Umbilical cord (tissue), 1 donor: ENCODE measurements at regions not wholly inside any gene's neighbourhood (a gene's known extent, or its start where the extent isn't known, plus 50 kb on each side); places are given as distances from the start of the nearest gene placed in this dataset.
A peak's percentile ranks its signal among the peaks of the same experiment; 100 is the strongest.

Experiments
- DNase-seq: peaks from one replicate; pipeline ENCODE4 v3.0.0-alpha.2; 2015; ENCODE audit warnings: low spot score

- no peak for DNase-seq
These were observed 373.9 kb upstream of the NFE2L3 start for GRCh38 chr7:25777969-25778708.

GRCh38 chr7:25779002-25779546 is 372.9 kb upstream of the NFE2L3 start:
- no peak for DNase-seq

- DNase-seq = no peak
These were observed 371.1 kb upstream of the NFE2L3 start for GRCh38 chr7:25780904-25781303.

- DNase-seq = no peak
These were observed 370.3 kb upstream of the NFE2L3 start for GRCh38 chr7:25781704-25782103.

- DNase-seq = peak; percentile 76
These were observed 365.1 kb upstream of the NFE2L3 start for GRCh38 chr7:25786936-25787335.

- DNase-seq = peak; percentile 37
These were observed 364.7 kb upstream of the NFE2L3 start for GRCh38 chr7:25787336-25787735.

- DNase-seq = no peak
These were observed 363.6 kb upstream of the NFE2L3 start for GRCh38 chr7:25788371-25788770.

- no peak for DNase-seq
These were observed 362.9 kb upstream of the NFE2L3 start for GRCh38 chr7:25788961-25789620.

- peak; percentile 54 for DNase-seq
These were observed 362.0 kb upstream of the NFE2L3 start for GRCh38 chr7:25789701-25790640.

- DNase-seq = no peak
These were observed 361.0 kb upstream of the NFE2L3 start for GRCh38 chr7:25790963-25791362.

- DNase-seq = no peak
These were observed 359.4 kb upstream of the NFE2L3 start for GRCh38 chr7:25792586-25792985.

- DNase-seq = no peak
These were observed 356.2 kb upstream of the NFE2L3 start for GRCh38 chr7:25795824-25796235.

- DNase-seq = no peak
These were observed 353.7 kb upstream of the NFE2L3 start for GRCh38 chr7:25798344-25798743.

- DNase-seq = no peak
These were observed 350.8 kb upstream of the NFE2L3 start for GRCh38 chr7:25801214-25801613.

GRCh38 chr7:25802057-25802456 is 349.9 kb upstream of the NFE2L3 start:
- no peak for DNase-seq

GRCh38 chr7:25802473-25802872 is 349.5 kb upstream of the NFE2L3 start:
- no peak for DNase-seq

- DNase-seq = no peak
These were observed 348.7 kb upstream of the NFE2L3 start for GRCh38 chr7:25803117-25803887.

- DNase-seq = peak; percentile 70
These were observed 347.8 kb upstream of the NFE2L3 start for GRCh38 chr7:25804154-25804553.

- DNase-seq = peak; percentile 82
These were observed 346.8 kb upstream of the NFE2L3 start for GRCh38 chr7:25805027-25805687.

GRCh38 chr7:25807086-25807611 is 344.8 kb upstream of the NFE2L3 start:
- DNase-seq = no peak
